ENCODE measurements at regions not wholly inside any gene's neighbourhood (a gene's known extent, or its start where the extent isn't known, plus 50 kb on each side); places are given as distances from the start of the nearest gene placed in this dataset.
"Not testable (repeated sequence)": the region's sequence is repeated elsewhere in the genome, so short reads cannot be mapped to it uniquely, and the experiment has no call there.

DNA sequence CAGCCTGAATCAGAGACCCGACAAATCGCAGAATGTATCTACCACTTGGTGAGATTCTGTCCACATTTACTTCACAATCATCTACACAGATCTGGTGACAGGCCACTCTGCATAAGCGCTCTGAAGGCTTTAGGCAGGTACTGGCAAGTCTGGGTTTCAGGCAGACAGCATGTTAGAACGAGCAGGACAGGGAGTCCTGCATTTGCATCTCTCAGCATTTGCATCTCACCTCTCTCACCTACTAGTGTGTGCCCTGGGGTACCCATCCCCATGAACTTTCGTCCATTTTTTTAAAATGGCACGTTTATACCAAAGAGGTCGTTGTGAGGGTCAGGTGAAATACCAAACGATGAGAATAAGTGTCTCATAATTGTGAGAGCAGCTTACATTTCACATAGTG, 108.2 kb downstream of the SPATA31A1 start:
- not testable (repeated sequence) for H3K9me3 Mint-ChIP-seq (ENCODE audit: unreplicated experiment); H3K4me1 Mint-ChIP-seq (ENCODE audit: unreplicated experiment); H3K36me3 Mint-ChIP-seq (ENCODE audit: low read depth, unreplicated experiment); H3K27ac Mint-ChIP-seq (ENCODE audit: unreplicated experiment); H3K27me3 Mint-ChIP-seq (ENCODE audit: unreplicated experiment); DNase-seq (ENCODE audit: low spot score)
- peak overlapping the region; percentile 23 for H3K4me3 Mint-ChIP-seq (ENCODE audit: unreplicated experiment)

DNA sequence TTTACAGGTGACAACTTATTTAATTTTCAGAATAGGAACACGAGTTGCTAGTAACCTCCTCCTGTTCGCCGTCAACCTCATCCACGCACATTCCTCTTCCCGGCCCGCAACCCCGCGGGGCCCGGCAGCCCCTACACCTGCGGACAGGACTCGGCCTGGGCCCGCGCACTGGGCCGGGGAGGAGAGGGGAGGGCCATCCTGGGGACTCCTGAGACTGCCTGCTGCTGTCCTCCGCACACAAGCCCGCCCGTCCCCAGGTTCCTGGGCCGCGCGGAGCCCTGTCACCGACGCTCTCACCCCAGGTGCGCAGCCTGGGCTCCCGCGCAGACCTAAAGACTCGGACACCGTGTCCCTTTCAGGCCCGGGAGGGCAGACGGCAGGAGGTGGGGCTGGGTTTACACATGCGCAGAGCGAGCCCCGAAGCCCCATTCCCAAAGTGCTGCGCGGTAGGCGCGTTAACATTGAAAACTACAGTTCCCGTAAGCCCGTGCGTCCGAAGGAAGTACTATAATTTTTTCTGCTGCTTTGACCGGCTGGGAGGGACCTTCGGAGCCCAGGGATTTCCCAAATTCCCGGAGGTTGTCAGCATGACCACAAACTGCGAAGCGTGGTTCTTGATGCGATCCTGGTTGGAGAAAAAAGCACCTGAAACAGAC, 108.8 kb downstream of the SPATA31A1 start:
- peak; percentile 75 for DNase-seq (ENCODE audit: low spot score)
- H3K36me3 Mint-ChIP-seq (ENCODE audit: low read depth, unreplicated experiment); H3K9me3 Mint-ChIP-seq (ENCODE audit: unreplicated experiment); H3K4me1 Mint-ChIP-seq (ENCODE audit: unreplicated experiment); H3K27me3 Mint-ChIP-seq (ENCODE audit: unreplicated experiment); H3K27ac Mint-ChIP-seq (ENCODE audit: unreplicated experiment): not testable (repeated sequence)
- peak overlapping the region; percentile 96 for H3K4me3 Mint-ChIP-seq (ENCODE audit: unreplicated experiment)

DNA sequence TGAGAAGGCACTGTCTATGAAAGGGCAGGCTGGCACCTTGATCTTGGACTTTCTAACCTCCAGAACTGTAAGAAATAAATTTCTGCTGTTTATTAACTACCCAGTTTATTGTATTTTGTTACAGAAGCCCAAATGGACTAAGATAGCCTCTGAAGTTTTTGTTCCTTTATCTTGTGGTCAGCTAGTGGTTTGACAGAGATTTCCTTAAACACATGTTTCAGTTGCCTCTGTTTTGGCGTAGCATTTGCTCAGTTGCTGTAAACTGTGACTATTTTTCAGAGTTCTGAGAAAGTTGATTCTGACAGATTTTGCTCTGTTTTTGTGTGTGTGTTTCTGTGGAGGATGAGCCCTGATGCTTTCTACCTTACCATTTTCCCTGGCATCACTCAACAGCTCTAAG, 119.0 kb downstream of the SPATA31A1 start:
- not testable (repeated sequence) for DNase-seq (ENCODE audit: low spot score); H3K9me3 Mint-ChIP-seq (ENCODE audit: unreplicated experiment); H3K4me1 Mint-ChIP-seq (ENCODE audit: unreplicated experiment); H3K36me3 Mint-ChIP-seq (ENCODE audit: low read depth, unreplicated experiment); H3K27ac Mint-ChIP-seq (ENCODE audit: unreplicated experiment); H3K4me3 Mint-ChIP-seq (ENCODE audit: unreplicated experiment); H3K27me3 Mint-ChIP-seq (ENCODE audit: unreplicated experiment)

DNA sequence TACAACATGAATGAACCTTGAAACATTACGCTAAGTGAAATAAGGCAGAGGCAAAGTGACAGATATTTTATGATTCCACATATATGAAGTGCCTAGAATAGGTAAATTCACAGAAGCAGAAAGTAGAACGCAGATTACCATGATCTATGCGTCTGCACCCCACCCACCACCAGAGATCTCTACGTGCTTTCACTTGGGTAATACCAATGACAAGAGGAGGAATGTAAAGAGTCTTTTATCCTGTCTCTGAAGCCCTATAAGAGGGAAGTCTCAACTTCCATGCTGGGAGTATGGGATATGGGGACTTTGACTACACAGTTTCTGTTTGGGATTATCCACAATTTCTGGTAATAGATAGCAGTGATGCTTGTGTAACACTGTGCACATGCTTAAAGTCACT, 127.6 kb downstream of the SPATA31A1 start:
- not testable (repeated sequence) for H3K9me3 Mint-ChIP-seq (ENCODE audit: unreplicated experiment); H3K36me3 Mint-ChIP-seq (ENCODE audit: low read depth, unreplicated experiment); H3K27me3 Mint-ChIP-seq (ENCODE audit: unreplicated experiment); DNase-seq (ENCODE audit: low spot score); H3K4me1 Mint-ChIP-seq (ENCODE audit: unreplicated experiment); H3K4me3 Mint-ChIP-seq (ENCODE audit: unreplicated experiment); H3K27ac Mint-ChIP-seq (ENCODE audit: unreplicated experiment)

DNA sequence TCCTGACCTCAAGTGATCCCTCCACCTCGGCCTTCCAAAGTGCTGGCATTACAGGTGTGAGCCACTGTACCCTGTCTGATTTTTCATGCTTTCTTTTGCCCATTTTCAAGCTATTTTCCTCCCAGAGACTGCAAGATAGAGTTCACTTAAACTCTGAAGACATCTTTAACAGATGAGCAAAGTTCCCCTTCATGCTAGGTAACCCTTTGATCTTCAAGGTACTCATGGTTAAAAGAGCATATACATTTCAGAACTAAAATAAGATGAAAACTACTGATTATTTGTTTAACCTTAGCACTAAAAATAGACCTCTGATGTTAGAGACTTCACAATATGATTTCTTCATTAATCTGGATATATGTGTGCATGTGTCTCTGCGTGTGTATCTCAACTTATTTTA, 128.4 kb downstream of the SPATA31A1 start:
- H3K27ac Mint-ChIP-seq (ENCODE audit: unreplicated experiment); H3K27me3 Mint-ChIP-seq (ENCODE audit: unreplicated experiment); DNase-seq (ENCODE audit: low spot score); H3K4me1 Mint-ChIP-seq (ENCODE audit: unreplicated experiment); H3K9me3 Mint-ChIP-seq (ENCODE audit: unreplicated experiment); H3K4me3 Mint-ChIP-seq (ENCODE audit: unreplicated experiment); H3K36me3 Mint-ChIP-seq (ENCODE audit: low read depth, unreplicated experiment): not testable (repeated sequence)

DNA sequence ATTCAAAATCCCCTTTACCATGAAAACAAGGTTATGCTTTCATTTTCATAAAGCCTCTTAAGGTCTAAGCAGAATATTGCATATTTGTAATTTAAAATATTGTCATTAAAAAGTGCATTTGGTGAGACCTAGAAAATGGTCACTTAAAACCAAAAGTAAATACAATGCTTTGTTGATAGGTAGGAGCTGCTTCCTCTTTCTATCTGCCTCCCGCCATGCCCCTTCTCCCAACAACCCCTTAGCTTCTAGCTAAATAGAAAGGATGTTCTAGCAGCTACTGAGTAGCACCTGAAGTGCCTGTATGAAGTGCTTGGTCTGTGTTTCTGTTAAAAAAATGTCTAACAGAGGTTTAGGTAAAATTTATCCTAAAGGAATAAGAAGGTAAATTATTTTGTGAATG, 128.8 kb downstream of the SPATA31A1 start:
- not testable (repeated sequence) for H3K4me3 Mint-ChIP-seq (ENCODE audit: unreplicated experiment); H3K27me3 Mint-ChIP-seq (ENCODE audit: unreplicated experiment); H3K4me1 Mint-ChIP-seq (ENCODE audit: unreplicated experiment); DNase-seq (ENCODE audit: low spot score); H3K36me3 Mint-ChIP-seq (ENCODE audit: low read depth, unreplicated experiment); H3K9me3 Mint-ChIP-seq (ENCODE audit: unreplicated experiment); H3K27ac Mint-ChIP-seq (ENCODE audit: unreplicated experiment)

DNA sequence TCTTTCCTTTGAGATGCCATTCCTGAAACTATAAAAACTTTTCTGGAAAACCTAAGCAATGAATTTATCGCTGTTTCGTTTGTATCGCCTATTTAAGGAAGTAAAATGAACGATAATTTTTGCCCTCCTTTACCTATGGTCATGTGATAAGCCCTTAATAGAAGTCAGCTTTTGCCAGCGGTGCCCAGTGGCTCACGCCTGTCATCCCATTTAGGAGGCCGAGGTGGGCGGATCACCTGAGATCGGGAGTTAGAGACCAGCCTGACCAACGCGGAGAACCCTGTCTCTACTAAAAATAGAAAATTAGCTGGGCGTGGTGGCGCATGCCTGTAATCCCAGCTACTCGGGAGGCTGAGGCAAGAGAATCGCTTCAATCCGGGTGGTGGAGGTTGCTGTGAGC, 132.0 kb downstream of the SPATA31A1 start:
- not testable (repeated sequence) for DNase-seq (ENCODE audit: low spot score); H3K27me3 Mint-ChIP-seq (ENCODE audit: unreplicated experiment); H3K27ac Mint-ChIP-seq (ENCODE audit: unreplicated experiment); H3K36me3 Mint-ChIP-seq (ENCODE audit: low read depth, unreplicated experiment); H3K4me3 Mint-ChIP-seq (ENCODE audit: unreplicated experiment); H3K4me1 Mint-ChIP-seq (ENCODE audit: unreplicated experiment); H3K9me3 Mint-ChIP-seq (ENCODE audit: unreplicated experiment)

DNA sequence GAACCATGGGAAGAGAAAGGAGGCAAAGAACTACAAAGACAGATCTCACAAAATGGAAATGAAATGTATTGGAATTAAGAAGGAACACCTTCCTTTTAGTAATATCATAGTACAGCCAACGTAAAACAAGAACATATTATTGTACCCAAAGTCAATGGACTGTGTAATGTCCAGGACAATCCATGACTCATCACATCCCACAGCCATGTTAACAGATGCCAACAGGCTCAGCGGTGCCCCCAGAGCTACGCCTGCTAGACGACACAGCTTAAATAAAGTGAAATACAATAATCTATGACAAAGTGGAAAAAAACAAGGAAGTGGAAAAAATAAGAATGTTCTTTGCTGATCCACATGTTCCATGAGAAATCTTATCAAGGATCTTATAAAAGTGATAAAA, 140.8 kb downstream of the SPATA31A1 start:
- not testable (repeated sequence) for H3K4me3 Mint-ChIP-seq (ENCODE audit: unreplicated experiment); H3K27ac Mint-ChIP-seq (ENCODE audit: unreplicated experiment); H3K4me1 Mint-ChIP-seq (ENCODE audit: unreplicated experiment); H3K9me3 Mint-ChIP-seq (ENCODE audit: unreplicated experiment); H3K27me3 Mint-ChIP-seq (ENCODE audit: unreplicated experiment); H3K36me3 Mint-ChIP-seq (ENCODE audit: low read depth, unreplicated experiment); DNase-seq (ENCODE audit: low spot score)

DNA sequence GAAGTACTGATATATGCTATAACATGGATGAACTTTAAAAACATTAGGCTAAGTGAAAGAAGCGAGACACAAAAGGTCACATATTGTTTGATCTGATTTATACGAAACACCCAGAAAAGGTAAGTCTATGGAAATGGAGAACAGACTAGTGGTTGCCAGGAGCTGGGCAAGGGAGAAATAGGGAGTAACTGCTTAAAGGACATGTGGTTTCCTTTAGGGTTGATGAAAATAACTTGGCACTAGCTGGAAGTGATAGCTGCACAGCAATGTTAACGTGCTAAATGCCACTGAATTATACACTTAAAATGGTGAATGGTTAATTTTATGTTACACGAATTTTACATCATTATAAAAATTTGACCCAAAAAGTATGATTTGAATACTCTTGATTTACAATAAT, 147.7 kb downstream of the SPATA31A1 start:
- H3K4me3 Mint-ChIP-seq (ENCODE audit: unreplicated experiment); DNase-seq (ENCODE audit: low spot score); H3K36me3 Mint-ChIP-seq (ENCODE audit: low read depth, unreplicated experiment); H3K9me3 Mint-ChIP-seq (ENCODE audit: unreplicated experiment); H3K27ac Mint-ChIP-seq (ENCODE audit: unreplicated experiment); H3K4me1 Mint-ChIP-seq (ENCODE audit: unreplicated experiment); H3K27me3 Mint-ChIP-seq (ENCODE audit: unreplicated experiment): not testable (repeated sequence)

DNA sequence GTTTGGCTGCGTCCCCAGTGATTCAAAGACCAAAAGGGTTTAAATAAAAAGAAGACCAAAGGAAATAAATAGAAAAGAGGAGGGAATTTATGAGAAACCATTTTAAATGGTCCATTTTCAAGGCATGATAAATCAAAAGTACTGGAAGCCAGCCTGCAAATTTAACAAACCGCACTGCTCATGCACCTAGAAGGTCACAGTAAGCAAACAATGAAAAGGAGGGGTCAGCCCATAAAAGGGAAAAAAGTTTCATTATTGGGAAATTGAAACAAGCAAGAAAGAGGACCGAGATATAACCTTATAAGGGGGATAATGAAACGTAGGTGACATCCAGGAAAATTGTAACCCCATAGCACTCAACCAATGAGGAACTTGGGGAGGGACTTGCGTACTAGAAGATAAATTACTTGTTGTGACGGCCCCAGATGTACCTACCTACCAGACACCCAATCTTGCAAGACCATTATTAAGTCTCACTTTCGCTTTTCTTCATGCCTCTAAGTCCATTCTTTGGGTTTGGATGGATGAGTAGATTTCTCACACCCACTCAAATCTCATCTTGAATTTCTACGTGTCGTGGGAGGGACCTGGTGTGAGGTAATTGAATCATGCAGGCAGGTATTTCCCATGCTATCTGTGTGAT, 172.0 kb downstream of the SPATA31A1 start:
- H3K4me1 Mint-ChIP-seq (ENCODE audit: unreplicated experiment); H3K27ac Mint-ChIP-seq (ENCODE audit: unreplicated experiment); H3K9me3 Mint-ChIP-seq (ENCODE audit: unreplicated experiment); DNase-seq (ENCODE audit: low spot score); H3K36me3 Mint-ChIP-seq (ENCODE audit: low read depth, unreplicated experiment); H3K27me3 Mint-ChIP-seq (ENCODE audit: unreplicated experiment); H3K4me3 Mint-ChIP-seq (ENCODE audit: unreplicated experiment): not testable (repeated sequence)

DNA sequence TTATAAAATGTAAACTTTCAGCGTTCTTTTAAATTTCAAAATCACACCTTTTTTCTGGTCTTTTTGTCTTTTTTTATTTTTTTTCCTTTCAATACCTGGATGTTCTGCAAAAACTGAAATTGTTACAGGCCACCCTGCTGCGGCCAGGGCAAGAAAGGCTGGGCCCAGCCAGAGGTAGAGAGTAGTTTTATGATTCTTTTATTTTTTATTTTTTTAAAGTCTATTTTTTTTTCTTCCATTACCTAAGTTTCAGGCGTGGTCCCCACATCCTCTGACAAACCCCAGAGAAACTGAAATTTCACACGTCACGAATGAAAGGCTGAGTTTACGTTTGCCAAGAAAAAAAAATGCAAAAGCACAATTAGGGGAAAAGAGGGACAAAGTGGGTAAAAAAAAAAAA, 177.1 kb downstream of the SPATA31A1 start:
- not testable (repeated sequence) for H3K4me3 Mint-ChIP-seq (ENCODE audit: unreplicated experiment); H3K4me1 Mint-ChIP-seq (ENCODE audit: unreplicated experiment); H3K9me3 Mint-ChIP-seq (ENCODE audit: unreplicated experiment)

DNA sequence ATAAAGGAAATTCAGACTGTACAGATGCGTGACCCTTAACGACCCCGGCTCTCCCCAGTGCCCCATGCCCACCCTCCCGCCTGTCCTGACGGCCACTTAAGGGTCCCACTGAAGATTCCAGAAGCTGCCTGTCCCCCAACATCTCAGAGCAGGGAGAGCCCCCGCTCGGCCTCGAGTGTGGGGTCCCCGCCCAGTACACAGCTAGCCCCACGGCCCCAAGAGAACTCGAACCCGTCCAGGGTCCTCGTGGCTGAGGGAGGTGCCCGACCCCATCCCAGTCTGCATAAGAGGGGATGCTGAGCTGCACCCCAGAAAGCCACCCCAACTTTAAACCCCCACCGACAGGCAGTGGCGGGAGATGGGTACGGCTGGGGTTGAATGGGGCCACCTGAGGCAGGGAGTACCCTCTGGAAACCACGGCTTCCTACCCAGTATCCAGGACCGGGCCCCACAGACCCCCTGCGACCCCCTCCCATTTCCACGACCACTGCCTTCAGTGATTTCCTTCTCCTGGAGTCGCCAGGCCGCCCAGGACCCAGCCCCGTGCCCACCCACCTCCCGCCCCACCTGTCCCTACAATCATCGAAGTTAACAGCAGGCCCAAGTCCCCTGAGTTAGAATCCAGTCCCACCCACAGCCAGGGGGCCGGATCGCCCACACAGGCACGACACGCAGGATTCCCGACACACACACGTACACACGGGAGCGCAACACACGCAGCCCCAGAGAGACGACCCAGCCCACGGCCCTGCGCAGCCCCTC, 177.7 kb downstream of the SPATA31A1 start:
- H3K27me3 Mint-ChIP-seq (ENCODE audit: unreplicated experiment); DNase-seq (ENCODE audit: low spot score): not testable (repeated sequence)

More for the DNA sequence above, 177.1 kb downstream of the SPATA31A1 start:
- not testable (repeated sequence) for DNase-seq (ENCODE audit: low spot score); H3K27ac Mint-ChIP-seq (ENCODE audit: unreplicated experiment); H3K36me3 Mint-ChIP-seq (ENCODE audit: low read depth, unreplicated experiment); H3K27me3 Mint-ChIP-seq (ENCODE audit: unreplicated experiment)

More for the DNA sequence above, 177.7 kb downstream of the SPATA31A1 start:
- H3K4me3 Mint-ChIP-seq (ENCODE audit: unreplicated experiment); H3K36me3 Mint-ChIP-seq (ENCODE audit: low read depth, unreplicated experiment); H3K27ac Mint-ChIP-seq (ENCODE audit: unreplicated experiment); H3K4me1 Mint-ChIP-seq (ENCODE audit: unreplicated experiment); H3K9me3 Mint-ChIP-seq (ENCODE audit: unreplicated experiment): not testable (repeated sequence)
